ENCODE measurements at regions not wholly inside any gene's neighbourhood (a gene's known extent, or its start where the extent isn't known, plus 50 kb on each side); places are given as distances from the start of the nearest gene placed in this dataset.
A peak's percentile ranks its signal among the peaks of the same experiment; 100 is the strongest.

DNA sequence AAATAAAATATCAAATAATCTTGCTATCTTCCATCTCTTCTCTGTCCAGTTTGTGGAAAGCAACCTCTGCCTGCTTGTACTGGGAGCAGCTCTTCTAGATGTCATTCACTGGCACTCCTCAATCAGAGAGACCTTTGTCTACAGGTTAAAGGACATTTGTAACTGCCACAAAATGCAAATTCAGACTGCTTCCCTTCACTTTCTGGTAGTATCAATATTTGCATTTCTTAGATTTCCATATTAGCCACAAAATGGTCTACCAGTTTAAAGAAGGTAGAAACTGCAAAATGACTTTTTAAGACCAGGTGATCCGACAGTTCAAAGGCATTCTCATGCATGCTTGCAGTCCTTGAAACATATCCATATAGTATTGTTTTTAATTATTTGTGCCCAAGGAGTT is 51.7 kb upstream of the RCN1 start:
- no peak for DNase-seq (ENCODE audit: low spot score)

DNA sequence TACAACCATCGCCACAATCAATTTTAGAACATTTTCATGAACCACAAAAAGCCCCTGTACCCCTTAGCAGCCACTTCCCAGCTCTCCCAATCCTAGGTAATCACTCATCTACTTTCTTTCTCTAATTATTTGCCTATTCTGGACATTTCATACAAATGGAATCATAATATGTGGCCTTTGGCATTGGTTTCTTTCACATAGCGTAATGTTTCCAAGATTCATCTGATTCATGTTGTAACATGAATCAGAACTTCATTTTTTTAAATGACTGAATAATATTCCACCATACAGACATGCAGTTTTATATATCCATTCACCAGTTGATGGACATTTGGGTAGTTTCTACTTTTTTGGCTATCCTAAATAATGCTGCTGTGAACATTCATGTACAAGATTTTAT is 56.2 kb upstream of the RCN1 start:
- no peak for DNase-seq (ENCODE audit: low spot score)

DNA sequence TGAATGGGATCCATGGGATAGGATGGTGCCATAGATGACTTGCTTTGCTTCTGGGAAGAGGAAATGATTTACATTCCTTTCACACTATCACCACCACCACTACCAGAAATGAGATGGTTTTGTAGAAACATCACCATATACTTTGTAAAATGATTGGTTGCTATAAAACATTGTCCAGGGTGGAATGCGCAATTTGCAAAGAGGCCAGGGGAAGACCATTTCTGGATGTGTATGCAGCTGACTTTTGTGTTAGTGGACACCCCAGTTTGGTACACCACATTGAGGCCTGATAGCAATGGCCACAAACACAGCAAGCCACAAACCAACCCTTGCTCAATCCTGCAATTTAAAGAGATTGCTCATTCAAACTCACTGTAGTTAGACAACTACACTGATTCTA is 56.7 kb upstream of the RCN1 start:
- DNase-seq (ENCODE audit: low spot score), result peak; percentile 61

DNA sequence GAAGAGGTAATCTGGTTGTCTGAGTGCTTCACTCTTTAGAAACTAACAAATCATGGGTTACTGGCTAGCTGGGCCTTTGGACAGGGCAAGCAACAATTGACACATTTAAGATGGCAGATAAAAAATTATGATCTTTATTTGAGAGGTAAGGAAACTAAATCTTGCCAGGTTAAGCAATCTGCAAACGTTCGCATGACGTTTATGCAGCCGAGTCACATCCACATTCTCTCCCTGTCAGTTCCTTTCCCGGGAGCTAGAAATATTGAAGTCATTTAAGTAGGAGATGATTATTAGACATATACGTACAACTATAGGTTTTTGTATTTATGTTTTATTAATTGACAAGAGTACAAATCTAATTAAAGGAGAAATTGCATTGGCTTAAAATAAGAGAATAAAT is 57.4 kb upstream of the RCN1 start:
- DNase-seq (ENCODE audit: low spot score), result no peak

DNA sequence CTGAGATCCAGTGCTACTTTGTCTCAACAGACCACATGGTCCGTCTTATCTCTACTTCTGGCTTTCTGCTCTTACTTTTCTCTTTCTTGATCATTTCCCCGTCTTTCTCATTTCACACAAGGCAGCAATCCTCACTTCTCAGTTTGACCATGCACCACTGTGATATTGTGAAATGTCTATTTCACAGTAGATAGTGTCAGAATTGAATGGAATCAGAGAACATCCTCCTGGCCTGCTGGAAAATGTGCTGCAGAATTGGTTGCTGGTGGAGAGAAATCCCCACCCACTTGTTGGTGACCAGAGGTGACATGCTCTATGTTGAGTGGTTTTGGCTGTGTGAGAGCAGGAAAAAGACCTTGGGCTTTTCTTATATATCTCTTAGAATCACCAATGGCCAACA is 57.8 kb upstream of the RCN1 start:
- DNase-seq (ENCODE audit: low spot score), result no peak

DNA sequence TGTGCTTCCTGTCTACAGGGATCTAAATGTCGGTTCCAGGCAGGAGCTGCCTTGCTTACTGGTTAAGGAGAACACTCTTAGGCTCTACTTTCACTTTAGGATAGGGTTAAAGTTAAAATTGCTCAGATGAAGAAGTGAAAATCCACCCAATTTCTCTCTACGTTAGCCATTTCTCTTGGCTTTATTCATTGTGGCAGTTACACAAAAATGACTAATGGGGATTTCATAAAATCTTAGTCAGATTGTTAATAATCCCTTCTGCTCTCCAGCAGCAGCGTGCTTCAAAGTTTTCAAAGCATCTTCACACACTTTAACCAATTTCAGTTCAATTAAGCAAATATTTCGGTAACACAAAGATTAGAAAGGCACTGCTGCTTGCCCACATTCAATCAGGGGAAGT is 58.4 kb upstream of the RCN1 start:
- DNase-seq (ENCODE audit: low spot score), result no peak

DNA sequence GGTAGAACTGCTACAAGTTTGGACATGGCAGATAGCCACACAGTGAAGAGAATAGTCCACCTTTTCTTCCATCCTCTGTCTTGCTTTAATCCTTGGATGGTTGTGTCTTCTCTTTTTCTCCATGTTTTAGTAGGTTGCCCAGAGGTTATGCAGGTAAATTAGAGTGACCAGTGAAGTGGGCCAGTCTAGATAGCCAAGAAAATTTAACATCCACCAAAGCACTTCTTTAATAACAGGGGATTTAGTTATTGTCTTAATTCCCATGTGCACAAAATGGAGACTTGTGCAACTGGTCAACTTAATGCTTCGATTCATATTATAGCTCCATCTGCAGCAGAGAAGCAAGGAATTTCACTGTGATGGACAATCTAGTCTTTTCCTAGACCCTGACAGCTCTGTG is 58.8 kb upstream of the RCN1 start:
- DNase-seq (ENCODE audit: low spot score), result no peak

DNA sequence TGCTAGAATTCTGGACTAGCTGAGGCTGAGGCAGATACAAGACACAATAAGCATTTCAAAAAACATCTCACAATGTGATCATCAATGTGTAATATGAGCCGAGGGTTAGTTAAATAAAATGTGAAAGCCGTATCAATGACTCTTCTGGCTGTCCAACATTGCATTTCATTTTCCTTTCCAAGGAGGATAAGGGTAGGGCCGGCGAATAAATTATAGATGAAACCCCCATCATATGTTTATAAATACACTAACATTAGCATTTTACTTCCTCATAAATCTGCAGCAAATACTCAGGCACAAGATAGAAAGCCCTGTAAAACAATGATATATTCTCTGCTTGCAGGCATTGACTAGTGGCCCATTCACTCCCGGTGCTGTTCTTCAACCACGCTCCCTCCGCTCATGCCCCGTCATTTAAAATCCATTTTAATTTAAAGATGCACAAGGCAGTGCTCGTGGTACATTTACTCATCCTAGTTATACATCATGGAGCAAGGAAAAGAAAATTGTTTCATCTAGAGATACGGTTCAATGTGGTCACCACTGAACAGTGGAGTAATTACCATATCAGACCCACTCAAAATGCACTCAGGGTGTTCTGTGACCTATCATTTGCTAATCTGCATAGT is 59.9 kb upstream of the RCN1 start:
- DNase-seq (ENCODE audit: low spot score), result no peak

DNA sequence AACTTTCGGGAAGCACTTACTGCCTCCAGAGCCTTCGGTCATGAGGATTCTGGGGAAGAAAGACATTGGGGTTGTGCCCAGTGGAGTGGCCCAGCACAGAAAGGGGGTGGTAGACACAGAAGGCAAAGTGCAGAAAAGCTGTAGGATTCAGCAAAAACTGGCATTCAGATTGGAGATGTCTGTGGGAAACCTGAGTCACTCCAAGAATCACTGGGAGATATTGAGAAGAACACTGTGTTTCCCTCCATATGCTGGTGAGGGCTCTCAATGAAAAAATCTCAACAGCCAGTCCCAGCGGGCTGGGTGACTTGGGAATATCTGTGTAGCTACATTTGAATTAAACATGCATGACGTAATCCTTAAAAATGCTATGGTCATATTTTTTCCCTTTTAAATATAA is 61.2 kb upstream of the RCN1 start:
- DNase-seq (ENCODE audit: low spot score), result no peak

DNA sequence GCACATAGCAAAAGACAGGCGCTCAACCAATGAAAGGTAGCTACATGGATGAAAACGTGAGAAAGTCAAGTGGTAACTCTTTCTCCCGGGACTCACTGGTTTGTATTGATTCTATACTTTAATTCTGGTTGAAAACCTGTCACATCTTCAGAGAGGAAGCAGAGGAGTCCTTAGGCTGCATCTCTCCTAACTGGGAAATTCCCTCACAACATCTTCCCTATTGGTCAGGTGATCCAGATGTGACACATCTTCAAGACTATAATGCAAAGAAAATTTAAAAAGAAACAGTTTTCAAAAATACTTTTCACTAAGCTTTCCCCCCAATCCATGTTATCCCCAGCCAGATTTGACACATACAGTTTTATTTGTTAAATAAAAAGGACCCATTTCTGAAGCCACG is 62.7 kb upstream of the RCN1 start:
- DNase-seq (ENCODE audit: low spot score), result no peak

DNA sequence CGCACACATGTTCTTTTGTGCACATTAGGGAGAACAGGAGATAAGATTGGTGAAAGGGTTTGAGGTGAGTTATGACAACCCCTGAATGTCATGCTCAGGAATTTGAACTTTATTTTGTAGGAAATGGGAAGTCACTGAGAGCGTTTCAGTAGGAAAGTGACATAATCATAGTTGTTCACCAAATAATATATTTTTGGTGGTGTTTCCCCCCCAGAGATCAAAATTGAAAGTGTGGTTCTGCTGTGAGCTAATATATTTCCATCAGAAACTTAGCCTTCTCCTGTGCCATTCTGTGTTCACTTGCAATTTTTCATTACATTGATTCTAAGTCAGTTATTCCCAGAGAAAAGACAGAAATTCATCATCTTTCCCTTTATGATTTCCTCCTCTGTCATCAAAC is 64.1 kb upstream of the RCN1 start:
- no peak for DNase-seq (ENCODE audit: low spot score)

DNA sequence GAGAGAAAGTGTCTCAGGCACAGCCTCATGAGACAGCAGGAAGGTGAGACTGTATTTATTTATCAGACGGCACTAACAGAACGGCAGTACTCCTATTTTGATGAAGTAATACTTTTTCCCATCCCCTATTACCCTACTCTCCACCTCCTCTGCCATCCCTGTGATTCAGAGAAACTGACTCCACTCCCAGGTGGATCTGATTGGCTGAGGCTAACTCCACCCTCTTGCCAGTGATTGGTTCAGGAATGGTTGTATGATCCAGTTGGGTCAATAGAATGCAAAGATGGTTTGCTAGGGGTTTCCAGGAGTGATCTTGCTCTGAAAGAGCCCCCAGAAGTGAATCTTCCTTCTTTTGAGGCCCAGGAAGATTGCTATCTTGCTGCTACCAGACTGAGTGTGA is 65.9 kb upstream of the RCN1 start:
- DNase-seq (ENCODE audit: low spot score), result no peak

DNA sequence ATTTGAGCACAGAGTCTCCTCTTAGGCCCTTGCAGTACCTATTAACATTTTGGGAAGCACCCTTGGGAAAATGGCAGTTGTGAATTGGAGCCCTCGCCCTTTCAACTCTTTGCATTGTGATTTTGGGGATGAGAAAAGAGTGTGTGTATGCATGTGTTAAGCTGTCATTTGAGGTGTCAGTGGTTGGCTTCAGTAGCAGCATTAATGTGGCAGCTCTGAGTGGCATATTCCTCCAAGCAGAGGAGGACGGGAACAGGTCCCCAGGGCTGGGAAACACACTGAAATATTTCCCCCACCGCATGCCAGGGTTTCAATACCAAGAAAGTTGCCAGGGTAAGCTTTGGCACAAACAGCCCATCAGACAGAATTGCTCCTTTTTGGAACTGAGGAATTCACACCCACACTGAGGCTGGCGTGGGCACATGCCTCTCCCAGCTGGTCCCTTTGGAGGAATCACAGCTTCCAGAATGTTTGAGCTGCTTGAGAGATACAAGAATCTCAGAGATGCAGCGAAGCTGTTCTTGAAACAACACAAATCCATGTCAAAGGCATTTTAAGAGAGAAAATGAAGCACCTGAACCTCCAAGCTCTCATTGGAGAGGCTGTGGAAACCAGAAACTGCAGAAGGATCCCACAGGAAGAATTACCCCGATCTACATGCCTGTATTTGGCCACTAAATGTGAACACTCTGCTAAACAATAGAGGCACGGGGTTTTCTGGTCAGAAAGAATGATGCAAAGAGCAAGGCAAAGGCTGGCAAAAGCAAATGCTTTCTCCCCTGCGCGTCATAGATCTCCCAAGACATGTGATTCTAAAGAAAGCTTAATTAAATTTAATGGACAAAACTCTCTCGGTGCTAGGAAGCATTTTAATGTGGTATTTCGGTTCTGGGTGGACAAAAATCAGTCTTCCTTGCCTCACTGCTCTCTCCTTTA is 67.2 kb upstream of the RCN1 start:
- no peak for DNase-seq (ENCODE audit: low spot score)

DNA sequence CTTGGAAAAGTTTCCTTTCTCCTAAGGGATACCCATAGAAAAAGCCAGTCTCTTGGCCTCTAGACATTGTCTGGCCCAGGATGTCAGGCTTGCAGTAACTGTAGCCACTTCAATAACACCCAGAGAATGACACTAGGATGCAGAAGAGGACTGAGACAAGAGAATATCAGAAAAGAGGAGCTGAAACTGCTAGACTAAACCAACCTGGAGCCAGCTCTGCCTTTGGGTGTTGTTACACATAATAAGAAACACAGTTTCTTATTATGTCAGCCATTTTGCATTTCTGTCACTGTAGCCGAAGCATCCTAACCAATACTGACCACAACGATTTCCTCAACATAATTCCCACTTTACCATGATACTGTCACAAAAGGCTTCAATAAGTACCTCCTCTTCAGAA is 72.2 kb upstream of the RCN1 start:
- DNase-seq (ENCODE audit: low spot score), result no peak

DNA sequence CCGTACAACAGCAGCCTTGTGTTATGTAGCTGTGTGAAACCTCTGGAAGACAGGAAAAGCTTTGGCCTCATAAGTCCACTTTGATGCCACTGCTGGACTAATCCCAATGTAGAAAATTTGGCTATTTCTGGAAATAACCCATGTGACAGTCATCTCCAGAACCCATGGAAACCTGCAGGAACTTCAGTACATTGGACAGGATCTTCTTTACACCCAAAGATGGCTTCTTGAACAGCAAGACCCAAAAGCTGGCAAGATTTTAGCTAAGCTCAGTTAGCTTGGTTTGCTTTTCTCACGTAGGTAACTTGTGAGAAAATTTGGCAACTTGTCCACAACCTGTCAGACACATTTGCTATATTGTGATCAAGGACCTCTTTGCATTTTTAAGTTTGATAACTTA is 74.8 kb upstream of the RCN1 start:
- DNase-seq (ENCODE audit: low spot score), result no peak

DNA sequence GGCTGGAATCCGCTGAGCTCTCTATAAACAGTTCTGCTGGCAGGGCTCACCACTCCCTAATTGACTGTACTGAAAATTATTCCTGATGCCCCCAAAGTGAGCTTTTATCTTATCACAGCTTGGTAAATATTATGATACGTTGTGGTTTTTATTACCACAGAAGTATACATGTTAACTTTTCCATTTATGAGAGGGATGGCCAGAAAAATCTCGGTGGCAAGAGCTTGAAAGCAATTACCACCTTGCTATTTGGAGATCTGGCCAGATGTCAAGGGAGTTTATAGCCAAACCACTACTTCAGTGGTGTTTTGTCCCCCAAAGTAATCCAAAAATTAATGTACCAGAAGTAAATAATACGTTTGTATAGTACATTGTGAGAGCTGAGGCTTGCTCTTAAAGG is 75.4 kb upstream of the RCN1 start:
- no peak for DNase-seq (ENCODE audit: low spot score)

DNA sequence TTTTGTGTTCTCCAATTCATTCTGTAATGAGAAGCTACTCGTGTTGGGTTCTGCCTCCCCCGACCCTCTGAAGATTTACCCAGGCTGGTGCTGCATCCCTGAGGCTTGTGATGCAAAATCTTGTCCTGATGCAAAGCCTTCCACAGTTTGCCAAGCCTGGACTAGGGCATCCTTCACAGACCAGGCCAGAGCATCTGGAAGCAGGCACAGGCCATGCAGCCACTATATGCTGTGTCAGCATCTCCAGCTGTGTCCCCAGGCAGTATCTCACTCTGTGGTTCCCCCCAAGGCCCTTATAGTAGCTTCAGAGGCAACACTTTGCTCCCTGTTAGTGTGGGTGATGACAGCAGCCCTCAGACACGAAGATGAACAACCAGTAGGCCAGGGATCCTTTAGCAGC is 77.3 kb upstream of the RCN1 start:
- DNase-seq (ENCODE audit: low spot score), result no peak

DNA sequence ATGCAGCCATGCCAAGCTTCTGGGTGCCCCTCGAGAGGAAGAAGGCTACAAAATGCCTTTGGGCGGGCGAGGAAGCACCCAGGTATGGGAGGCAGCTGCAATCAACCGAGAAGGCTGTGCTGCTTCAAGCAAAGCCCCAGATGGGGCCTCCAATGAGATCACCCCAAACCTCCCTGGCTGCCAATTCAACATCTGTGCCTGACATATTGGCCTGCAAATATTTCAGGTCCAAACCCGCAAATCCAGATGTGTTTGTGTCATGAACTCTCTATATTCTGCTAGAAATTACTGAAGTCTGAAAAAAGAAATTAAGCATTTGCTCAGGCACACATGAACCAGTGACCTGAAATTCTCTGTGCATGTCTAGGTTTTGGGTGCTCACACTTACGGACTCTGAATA is 78.8 kb upstream of the RCN1 start:
- DNase-seq (ENCODE audit: low spot score), result no peak

DNA sequence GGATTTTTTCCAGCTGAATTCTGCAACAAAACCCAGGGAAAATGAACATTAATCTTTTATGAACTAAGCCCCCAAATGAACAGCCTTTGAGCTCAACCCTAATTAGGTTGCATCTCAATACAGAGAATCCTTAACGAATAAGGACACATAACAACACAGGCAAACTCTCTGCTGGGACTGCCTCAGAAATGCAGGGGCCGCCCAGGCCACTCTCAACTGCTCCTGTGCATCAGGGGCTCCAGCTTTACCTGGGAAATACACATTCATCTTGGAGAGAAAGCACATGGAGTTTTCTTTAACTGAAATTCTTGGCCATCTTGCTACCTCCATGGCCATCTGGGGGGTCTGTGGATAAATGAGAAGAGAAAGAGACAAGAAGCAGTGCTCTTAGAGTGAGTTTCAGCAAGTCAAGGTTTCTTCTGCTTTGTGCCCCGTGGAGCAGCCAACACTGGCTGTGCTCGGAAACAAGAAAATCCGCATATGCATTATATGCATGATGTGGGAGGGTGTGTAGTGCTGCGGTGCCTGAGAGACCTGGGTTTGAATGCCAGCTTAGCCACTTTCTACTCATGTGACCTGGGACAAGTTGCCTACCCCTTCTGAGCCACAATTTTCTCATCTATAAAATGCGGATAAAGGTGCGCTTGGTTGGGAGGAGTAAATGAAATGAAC is 81.9 kb upstream of the RCN1 start:
- no peak for DNase-seq (ENCODE audit: low spot score)

DNA sequence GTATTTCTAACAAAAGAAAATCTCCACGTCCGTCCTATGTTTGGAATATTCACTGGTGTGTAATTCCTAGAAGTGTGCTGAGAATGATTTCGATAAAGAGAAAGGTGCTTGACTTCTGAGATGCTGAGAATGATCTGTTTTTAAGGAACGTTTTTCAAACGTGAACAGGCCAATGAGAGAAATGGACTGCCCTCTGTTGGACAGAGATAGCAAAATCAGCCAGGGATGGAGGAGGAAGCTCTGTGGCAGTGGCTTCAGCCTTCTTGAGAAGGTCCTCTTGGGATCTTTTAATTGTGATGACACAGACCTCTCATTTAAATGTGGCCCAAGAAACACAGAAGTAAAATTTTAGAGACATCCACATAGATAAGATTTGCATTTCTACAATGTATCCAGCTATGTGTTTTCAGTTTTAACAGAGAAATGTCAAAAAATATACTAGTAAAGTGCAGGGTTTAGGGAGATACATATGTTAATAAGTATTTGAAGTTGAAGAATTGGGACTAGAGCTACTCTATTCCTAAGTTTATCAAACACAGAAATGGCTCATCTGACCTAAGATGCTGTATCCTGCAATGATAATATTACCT is 84.0 kb upstream of the RCN1 start:
- DNase-seq (ENCODE audit: low spot score), result peak; percentile 47

DNA sequence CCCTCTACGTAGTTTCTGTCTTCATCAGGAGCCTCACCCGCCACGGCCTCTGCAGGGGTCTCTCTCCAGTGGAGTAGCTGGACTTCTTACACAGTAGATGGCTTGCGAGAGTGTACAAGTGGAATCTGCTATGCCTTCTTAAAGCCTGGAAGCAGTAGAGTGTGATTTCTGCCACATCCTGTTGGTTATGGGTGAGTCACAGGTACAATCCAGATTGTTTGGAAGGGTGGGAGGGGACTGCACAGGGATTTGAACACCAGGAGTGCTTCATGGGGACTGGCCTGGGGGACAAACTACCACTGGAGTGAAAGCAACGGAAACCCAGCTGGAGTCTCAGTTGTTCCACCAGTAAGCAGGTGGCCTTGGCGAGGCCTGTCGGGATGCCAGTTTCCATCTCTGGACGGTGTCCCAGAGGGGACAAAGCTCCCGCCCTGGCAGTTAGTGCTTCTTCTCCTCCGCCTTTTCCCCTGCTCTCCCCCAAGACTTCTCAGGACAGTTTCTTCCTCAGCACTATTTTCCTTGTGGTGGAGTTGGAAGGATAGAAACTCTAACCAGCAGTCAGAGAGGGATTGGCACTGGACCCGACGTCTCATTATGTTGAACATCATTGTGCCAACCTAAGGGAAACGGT is 85.0 kb upstream of the RCN1 start:
- DNase-seq (ENCODE audit: low spot score), result no peak

DNA sequence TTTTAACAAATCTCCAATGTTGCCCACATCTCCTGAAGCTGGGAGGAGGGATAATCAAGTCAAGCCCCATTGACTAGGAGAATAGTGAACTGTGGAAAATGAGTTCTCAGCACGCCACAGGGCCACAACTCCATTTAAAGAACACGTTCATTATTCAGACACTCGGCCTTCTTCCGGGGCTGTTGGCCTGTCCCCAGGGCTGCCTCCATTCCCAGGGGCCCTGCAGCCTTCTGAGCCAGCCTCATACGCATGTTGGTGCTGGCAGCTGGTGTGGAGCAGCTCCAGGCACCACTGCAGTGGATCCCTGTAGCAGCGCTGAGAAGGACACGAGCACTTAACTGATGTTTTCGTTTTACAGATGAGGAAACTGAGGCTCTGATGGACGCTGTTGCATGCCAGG is 87.5 kb upstream of the RCN1 start:
- no peak for DNase-seq (ENCODE audit: low spot score)

All from hepatic stellate cell (primary cell).